K562 (cell line): ENCODE measurements at regions not wholly inside any gene's neighbourhood (a gene's known extent, or its start where the extent isn't known, plus 50 kb on each side); places are given as distances from the start of the nearest gene placed in this dataset.

Experiments
- PATZ1 ChIP-seq: fragments of 250-450 bp; sonication (Bioruptor Pico); IDR thresholded peaks from 2 replicates; pipeline ENCODE4 v1.5.0; 2020; ENCODE audit warnings: mild to moderate bottlenecking, borderline replicate concordance
- TEAD1 ChIP-seq, 2 experiments: fragments of 450-650 bp in 1 of 2; sonication (generic) in 1 of 2; formaldehyde crosslinking; IDR thresholded peaks; 2 replicates each; pipeline versions ENCODE4 v1.4.0 to v1.8.0; 2020 to 2022; ENCODE audit warnings: mild to moderate bottlenecking in 2 of 2, missing genetic modification reagents in 1 of 2
- TSHZ1 ChIP-seq: fragments of 250-450 bp; sonication (Bioruptor Pico); IDR thresholded peaks from 2 replicates; pipeline ENCODE4 v1.4.0; 2020; ENCODE audit warnings: mild to moderate bottlenecking, moderate library complexity
- USF2 ChIP-seq: sonication (generic); formaldehyde crosslinking; IDR thresholded peaks from 2 replicates; pipeline ENCODE4 v1.5.0; 2020; ENCODE audit warnings: missing genetic modification reagents
- ZNF57 ChIP-seq: fragments of 450-650 bp; formaldehyde crosslinking; IDR thresholded peaks from 2 replicates; pipeline ENCODE4 v1.4.0; 2020; ENCODE audit warnings: mild to moderate bottlenecking, moderate library complexity
- ZNF76 ChIP-seq: fragments of 250-450 bp; sonication (Bioruptor Pico); IDR thresholded peaks from 2 replicates; pipeline ENCODE4 v1.4.0; 2020; ENCODE audit warnings: mild to moderate bottlenecking, moderate library complexity, borderline replicate concordance
- TF ChIP-seq, protein P1 (sequence below): sonication (generic); formaldehyde crosslinking; IDR thresholded peaks from 2 replicates; pipeline ENCODE4 v1.8.1; 2023; ENCODE audit warnings: missing genetic modification reagents, mild to moderate bottlenecking, borderline replicate concordance

GRCh38 chr6:88301888-88302768 lies 136.0 kb upstream of the CNR1 start (continued):
- TF ChIP-seq, protein P1, sequence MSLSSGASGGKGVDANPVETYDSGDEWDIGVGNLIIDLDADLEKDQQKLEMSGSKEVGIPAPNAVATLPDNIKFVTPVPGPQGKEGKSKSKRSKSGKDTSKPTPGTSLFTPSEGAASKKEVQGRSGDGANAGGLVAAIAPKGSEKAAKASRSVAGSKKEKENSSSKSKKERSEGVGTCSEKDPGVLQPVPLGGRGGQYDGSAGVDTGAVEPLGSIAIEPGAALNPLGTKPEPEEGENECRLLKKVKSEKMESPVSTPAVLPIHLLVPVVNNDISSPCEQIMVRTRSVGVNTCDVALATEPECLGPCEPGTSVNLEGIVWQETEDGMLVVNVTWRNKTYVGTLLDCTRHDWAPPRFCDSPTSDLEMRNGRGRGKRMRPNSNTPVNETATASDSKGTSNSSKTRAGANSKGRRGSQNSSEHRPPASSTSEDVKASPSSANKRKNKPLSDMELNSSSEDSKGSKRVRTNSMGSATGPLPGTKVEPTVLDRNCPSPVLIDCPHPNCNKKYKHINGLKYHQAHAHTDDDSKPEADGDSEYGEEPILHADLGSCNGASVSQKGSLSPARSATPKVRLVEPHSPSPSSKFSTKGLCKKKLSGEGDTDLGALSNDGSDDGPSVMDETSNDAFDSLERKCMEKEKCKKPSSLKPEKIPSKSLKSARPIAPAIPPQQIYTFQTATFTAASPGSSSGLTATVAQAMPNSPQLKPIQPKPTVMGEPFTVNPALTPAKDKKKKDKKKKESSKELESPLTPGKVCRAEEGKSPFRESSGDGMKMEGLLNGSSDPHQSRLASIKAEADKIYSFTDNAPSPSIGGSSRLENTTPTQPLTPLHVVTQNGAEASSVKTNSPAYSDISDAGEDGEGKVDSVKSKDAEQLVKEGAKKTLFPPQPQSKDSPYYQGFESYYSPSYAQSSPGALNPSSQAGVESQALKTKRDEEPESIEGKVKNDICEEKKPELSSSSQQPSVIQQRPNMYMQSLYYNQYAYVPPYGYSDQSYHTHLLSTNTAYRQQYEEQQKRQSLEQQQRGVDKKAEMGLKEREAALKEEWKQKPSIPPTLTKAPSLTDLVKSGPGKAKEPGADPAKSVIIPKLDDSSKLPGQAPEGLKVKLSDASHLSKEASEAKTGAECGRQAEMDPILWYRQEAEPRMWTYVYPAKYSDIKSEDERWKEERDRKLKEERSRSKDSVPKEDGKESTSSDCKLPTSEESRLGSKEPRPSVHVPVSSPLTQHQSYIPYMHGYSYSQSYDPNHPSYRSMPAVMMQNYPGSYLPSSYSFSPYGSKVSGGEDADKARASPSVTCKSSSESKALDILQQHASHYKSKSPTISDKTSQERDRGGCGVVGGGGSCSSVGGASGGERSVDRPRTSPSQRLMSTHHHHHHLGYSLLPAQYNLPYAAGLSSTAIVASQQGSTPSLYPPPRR: no peak
- TF ChIP-seq USF2 (CRISPR knock-in tag) (0 out of 2 replicates have a peak, but pooled peaks have one; percentile 37), TSHZ1 (no peak), ZNF76 (CRISPR knock-in tag) (no peak), ZNF57 (CRISPR knock-in tag) (no peak), TEAD1 (CRISPR knock-in tag; IDR thresholded peaks at IDR 0.05) (0 out of 4 replicates have a peak, but pooled peaks of 1 of the 2 experiments have one; percentile 36), PATZ1 (no peak)
